Peyer's patch (tissue), 4 donors: ENCODE measurements at regions not wholly inside any gene's neighbourhood (a gene's known extent, or its start where the extent isn't known, plus 50 kb on each side); places are given as distances from the start of the nearest gene placed in this dataset.
"Not testable (repeated sequence)": the region's sequence is repeated elsewhere in the genome, so short reads cannot be mapped to it uniquely, and the experiment has no call there.

Experiments used
- POLR2A ChIP-seq, 2 donors: fragments of 450-650 bp; IDR thresholded peaks; one replicate each; pipeline ENCODE4 v1.5.1; 2017; ENCODE audit warnings: antibody characterized with exemption in 2 of 2, mild to moderate bottlenecking in 2 of 2, moderate library complexity in 2 of 2
- TF ChIP-seq, protein P1 (sequence below), 6 experiments: fragments of 450-650 bp in 4 of 6; fragments of 200-600 bp in 2 of 6; sonication (generic) in 1 of 6; IDR thresholded peaks; one replicate each; pipeline ENCODE4 v1.5.1; 2017 to 2019; ENCODE audit warnings: antibody characterized with exemption in 6 of 6, mild to moderate bottlenecking in 3 of 6, moderate library complexity in 1 of 6

GRCh38 chr9:41355712-41356450 is 166.8 kb upstream of the ZNG1F start:
- not testable (repeated sequence) for TF ChIP-seq POLR2A (IDR thresholded peaks at IDR 0.05)
- TF ChIP-seq, protein P1, sequence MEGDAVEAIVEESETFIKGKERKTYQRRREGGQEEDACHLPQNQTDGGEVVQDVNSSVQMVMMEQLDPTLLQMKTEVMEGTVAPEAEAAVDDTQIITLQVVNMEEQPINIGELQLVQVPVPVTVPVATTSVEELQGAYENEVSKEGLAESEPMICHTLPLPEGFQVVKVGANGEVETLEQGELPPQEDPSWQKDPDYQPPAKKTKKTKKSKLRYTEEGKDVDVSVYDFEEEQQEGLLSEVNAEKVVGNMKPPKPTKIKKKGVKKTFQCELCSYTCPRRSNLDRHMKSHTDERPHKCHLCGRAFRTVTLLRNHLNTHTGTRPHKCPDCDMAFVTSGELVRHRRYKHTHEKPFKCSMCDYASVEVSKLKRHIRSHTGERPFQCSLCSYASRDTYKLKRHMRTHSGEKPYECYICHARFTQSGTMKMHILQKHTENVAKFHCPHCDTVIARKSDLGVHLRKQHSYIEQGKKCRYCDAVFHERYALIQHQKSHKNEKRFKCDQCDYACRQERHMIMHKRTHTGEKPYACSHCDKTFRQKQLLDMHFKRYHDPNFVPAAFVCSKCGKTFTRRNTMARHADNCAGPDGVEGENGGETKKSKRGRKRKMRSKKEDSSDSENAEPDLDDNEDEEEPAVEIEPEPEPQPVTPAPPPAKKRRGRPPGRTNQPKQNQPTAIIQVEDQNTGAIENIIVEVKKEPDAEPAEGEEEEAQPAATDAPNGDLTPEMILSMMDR (IDR thresholded peaks at IDR 0.05) = not testable (repeated sequence)
